ENCODE measurements at regions not wholly inside any gene's neighbourhood (a gene's known extent, or its start where the extent isn't known, plus 50 kb on each side); places are given as distances from the start of the nearest gene placed in this dataset.

- ChIA-PET CTCF (no interaction called here), POLR2A (interaction anchor here (0.7 to 1.5 kb wide), 2 partner anchors 9 to 230 kb away, joined by 3 to 4 read pairs; no protein-coding TSS in a partner anchor)
- Mint-ChIP-seq H3K9me3 (ENCODE audit: unreplicated experiment) (no peaks in the 10 kb centered on the region), H3K4me1 (ENCODE audit: insufficient read depth, unreplicated experiment) (no peaks in the 10 kb centered on the region), H3K27ac (ENCODE audit: low read depth, unreplicated experiment) (no peak overlapping the region), H3K4me3 (ENCODE audit: unreplicated experiment) (no peak overlapping the region), H3K27me3 (ENCODE audit: insufficient read depth, unreplicated experiment) (no peaks in the 10 kb centered on the region), H3K36me3 (ENCODE audit: insufficient read depth, unreplicated experiment) (no peaks in the 10 kb centered on the region)
- no TSS peak for BruUV-seq (replicated peaks)
- TF ChIP-seq, protein P1, sequence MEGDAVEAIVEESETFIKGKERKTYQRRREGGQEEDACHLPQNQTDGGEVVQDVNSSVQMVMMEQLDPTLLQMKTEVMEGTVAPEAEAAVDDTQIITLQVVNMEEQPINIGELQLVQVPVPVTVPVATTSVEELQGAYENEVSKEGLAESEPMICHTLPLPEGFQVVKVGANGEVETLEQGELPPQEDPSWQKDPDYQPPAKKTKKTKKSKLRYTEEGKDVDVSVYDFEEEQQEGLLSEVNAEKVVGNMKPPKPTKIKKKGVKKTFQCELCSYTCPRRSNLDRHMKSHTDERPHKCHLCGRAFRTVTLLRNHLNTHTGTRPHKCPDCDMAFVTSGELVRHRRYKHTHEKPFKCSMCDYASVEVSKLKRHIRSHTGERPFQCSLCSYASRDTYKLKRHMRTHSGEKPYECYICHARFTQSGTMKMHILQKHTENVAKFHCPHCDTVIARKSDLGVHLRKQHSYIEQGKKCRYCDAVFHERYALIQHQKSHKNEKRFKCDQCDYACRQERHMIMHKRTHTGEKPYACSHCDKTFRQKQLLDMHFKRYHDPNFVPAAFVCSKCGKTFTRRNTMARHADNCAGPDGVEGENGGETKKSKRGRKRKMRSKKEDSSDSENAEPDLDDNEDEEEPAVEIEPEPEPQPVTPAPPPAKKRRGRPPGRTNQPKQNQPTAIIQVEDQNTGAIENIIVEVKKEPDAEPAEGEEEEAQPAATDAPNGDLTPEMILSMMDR (IDR thresholded peaks at IDR 0.05; ENCODE audit: unreplicated experiment): no peak
- DNase-seq (ENCODE audit: unreplicated experiment): no peak
- intact Hi-C loops (cut with micrococcal nuclease): no loop called here
Observed at GRCh38 chr1:193979219-193979618, 792.8 kb upstream of the B3GALT2 start.

- ChIA-PET POLR2A (no interaction called here), CTCF (no interaction called here)
- Mint-ChIP-seq H3K27me3 (ENCODE audit: insufficient read depth, unreplicated experiment) (no peaks in the 10 kb centered on the region), H3K27ac (ENCODE audit: low read depth, unreplicated experiment) (no peak overlapping the region), H3K4me1 (ENCODE audit: insufficient read depth, unreplicated experiment) (peaks cover 13% of the 10 kb centered on the region), H3K9me3 (ENCODE audit: unreplicated experiment) (no peaks in the 10 kb centered on the region), H3K4me3 (ENCODE audit: unreplicated experiment) (no peak overlapping the region), H3K36me3 (ENCODE audit: insufficient read depth, unreplicated experiment) (no peaks in the 10 kb centered on the region)
- TF ChIP-seq, protein P1 (IDR thresholded peaks at IDR 0.05; ENCODE audit: unreplicated experiment): no peak
- no TSS peak for BruUV-seq (replicated peaks)
- intact Hi-C loops (cut with micrococcal nuclease): no loop called here
- no peak for DNase-seq (ENCODE audit: unreplicated experiment)
Observed at GRCh38 chr1:193974286-193974798, 787.9 kb upstream of the B3GALT2 start.

DNA sequence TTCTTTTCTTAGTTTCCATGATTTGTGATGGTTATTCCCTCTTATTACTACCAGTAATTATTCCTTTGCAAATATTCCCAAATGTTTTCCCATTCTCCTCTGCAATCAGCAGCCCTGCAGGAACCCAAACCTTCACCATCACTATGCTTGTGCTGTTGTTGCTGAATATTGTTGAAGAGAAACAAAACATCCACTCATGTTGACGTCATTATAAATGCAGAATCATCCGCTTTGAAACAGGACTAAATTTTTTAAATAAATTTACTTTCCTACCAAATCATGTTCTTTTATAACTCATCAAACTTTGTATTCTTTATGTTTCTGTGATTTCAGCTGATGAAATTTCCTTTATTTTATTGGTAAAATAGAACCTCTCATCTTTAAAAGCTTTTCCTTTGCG is 787.0 kb upstream of the B3GALT2 start:
- no peak overlapping the region for H3K4me3 Mint-ChIP-seq (ENCODE audit: unreplicated experiment)
- CTCF ChIA-PET: interaction anchor here (0.6 kb wide), 1 partner anchor 13 kb away, joined by 3 read pairs; no protein-coding TSS in a partner anchor
- no TSS peak for BruUV-seq (replicated peaks)
- no peaks in the 10 kb centered on the region for H3K36me3 Mint-ChIP-seq (ENCODE audit: insufficient read depth, unreplicated experiment)
- POLR2A ChIA-PET: no interaction called here
- intact Hi-C loops (cut with micrococcal nuclease): no loop called here
- H3K4me1 Mint-ChIP-seq (ENCODE audit: insufficient read depth, unreplicated experiment): peaks cover 13% of the 10 kb centered on the region
- no peak overlapping the region for H3K27ac Mint-ChIP-seq (ENCODE audit: low read depth, unreplicated experiment)
- no peaks in the 10 kb centered on the region for H3K27me3 Mint-ChIP-seq (ENCODE audit: insufficient read depth, unreplicated experiment)
- DNase-seq (ENCODE audit: unreplicated experiment): no peak
- TF ChIP-seq, protein P1 (IDR thresholded peaks at IDR 0.05; ENCODE audit: unreplicated experiment): no peak
- H3K9me3 Mint-ChIP-seq (ENCODE audit: unreplicated experiment): no peaks in the 10 kb centered on the region

- TF ChIP-seq, protein P1 (IDR thresholded peaks at IDR 0.05; ENCODE audit: unreplicated experiment): no peak
- H3K27me3 Mint-ChIP-seq (ENCODE audit: insufficient read depth, unreplicated experiment): no peaks in the 10 kb centered on the region
- POLR2A ChIA-PET: interaction anchor here (0.8 kb wide), 1 partner anchor 10 kb away, joined by 3 read pairs; no protein-coding TSS in a partner anchor
- BruUV-seq (replicated peaks): no TSS peak
- intact Hi-C loops (cut with micrococcal nuclease): loop anchor here (2.0 kb wide), 1 partner anchor 21 kb away; no protein-coding TSS in a partner anchor
- DNase-seq (ENCODE audit: unreplicated experiment): peak; percentile 65
- no peaks in the 10 kb centered on the region for H3K36me3 Mint-ChIP-seq (ENCODE audit: insufficient read depth, unreplicated experiment)
- peaks cover 13% of the 10 kb centered on the region for H3K4me1 Mint-ChIP-seq (ENCODE audit: insufficient read depth, unreplicated experiment)
- H3K4me3 Mint-ChIP-seq (ENCODE audit: unreplicated experiment): no peak overlapping the region
- H3K27ac Mint-ChIP-seq (ENCODE audit: low read depth, unreplicated experiment): peak overlapping the region; percentile 32
- CTCF ChIA-PET: interaction anchor here (0.7 to 0.9 kb wide), 2 partner anchors 112 to 567 kb away, joined by 3 read pairs; no protein-coding TSS in a partner anchor
- H3K9me3 Mint-ChIP-seq (ENCODE audit: unreplicated experiment): no peaks in the 10 kb centered on the region
Observed at GRCh38 chr1:193971595-193971994, 785.2 kb upstream of the B3GALT2 start.
